ENCODE measurements at regions not wholly inside any gene's neighbourhood (a gene's known extent, or its start where the extent isn't known, plus 50 kb on each side); places are given as distances from the start of the nearest gene placed in this dataset.

- H3K4me1 ChIP-seq (ENCODE audit: control insufficient read depth, insufficient read depth, low read length, poor library complexity, severe bottlenecking): no peaks in the 10 kb centered on the region
- H3K36me3 Mint-ChIP-seq: no peaks in the 10 kb centered on the region
- peaks cover 0 to 4% (median 0%) of the 10 kb centered on the region in 7 donors for H3K9me3 Mint-ChIP-seq
- H3K4me3 ChIP-seq (ENCODE audit: low read depth, low read length): no peak overlapping the region
- H3K4me3 Mint-ChIP-seq: no peak overlapping the region
- H3K36me3 ChIP-seq (ENCODE audit: control insufficient read depth, insufficient read depth, low read length): no peaks in the 10 kb centered on the region
- H3K27me3 Mint-ChIP-seq: no peaks in the 10 kb centered on the region
- no peaks in the 10 kb centered on the region for H3K4me1 Mint-ChIP-seq
- no peaks in the 10 kb centered on the region for H3K27me3 ChIP-seq (ENCODE audit: control insufficient read depth, insufficient read depth, low read length)
- H3K27ac Mint-ChIP-seq: no peak overlapping the region
- H3K27ac ChIP-seq (ENCODE audit: insufficient read depth, low read length, poor library complexity, severe bottlenecking): no peak overlapping the region
- ATAC-seq (ENCODE audit: low read depth in 2 of 2) (no peak), DNase-seq (no peak)
- H3K9me3 ChIP-seq (ENCODE audit: control insufficient read depth in 2 of 2, low read length in 2 of 2): no peaks in the 10 kb centered on the region
Observed at GRCh38 chr12:88334271-88334670, 192.2 kb downstream of the TMTC3 start.

DNA sequence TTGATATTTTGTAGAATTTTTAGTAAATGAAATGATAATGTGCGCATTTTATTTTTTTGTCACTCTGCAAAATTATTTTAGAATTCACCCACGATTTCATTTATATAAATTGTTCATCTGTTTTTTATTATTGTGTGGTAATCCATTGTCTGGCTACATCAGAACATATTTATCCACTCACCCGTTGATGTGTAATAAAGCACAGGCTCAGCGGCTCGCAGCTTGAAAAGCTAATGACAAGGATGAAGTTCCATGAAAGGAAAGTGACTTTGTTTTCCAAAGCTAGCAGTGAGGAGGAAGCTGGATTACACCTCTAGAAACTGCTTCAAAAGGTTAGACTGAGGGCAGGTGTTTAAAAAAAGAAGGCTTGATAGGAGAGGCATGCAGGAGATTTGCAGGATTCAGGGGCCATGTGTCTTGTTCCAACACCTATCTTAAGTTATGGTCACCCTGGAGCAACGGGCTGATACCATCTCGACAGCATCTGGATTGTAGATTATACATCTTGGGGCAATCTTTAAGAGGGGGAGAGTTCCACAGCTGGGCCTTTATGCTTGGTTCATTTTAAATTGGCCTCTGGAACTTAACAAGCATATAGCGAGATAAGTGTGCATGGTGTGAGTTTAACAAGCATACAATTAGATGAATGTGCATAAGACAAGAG lies 194.1 kb downstream of the TMTC3 start:
- Mint-ChIP-seq H3K4me1 (no peaks in the 10 kb centered on the region), H3K27me3 (no peaks in the 10 kb centered on the region), H3K27ac (no peak overlapping the region), H3K4me3 (no peak overlapping the region), H3K9me3 (peaks cover 0 to 4% (median 0%) of the 10 kb centered on the region in 7 donors), H3K36me3 (no peaks in the 10 kb centered on the region)
- Histone ChIP-seq H3K27ac (ENCODE audit: insufficient read depth, low read length, poor library complexity, severe bottlenecking) (no peak overlapping the region), H3K9me3 (ENCODE audit: control insufficient read depth in 2 of 2, low read length in 2 of 2) (no peaks in the 10 kb centered on the region), H3K4me1 (ENCODE audit: control insufficient read depth, insufficient read depth, low read length, poor library complexity, severe bottlenecking) (no peaks in the 10 kb centered on the region), H3K27me3 (ENCODE audit: control insufficient read depth, insufficient read depth, low read length) (no peaks in the 10 kb centered on the region), H3K4me3 (ENCODE audit: low read depth, low read length) (no peak overlapping the region), H3K36me3 (ENCODE audit: control insufficient read depth, insufficient read depth, low read length) (no peaks in the 10 kb centered on the region)
- ATAC-seq (ENCODE audit: low read depth in 2 of 2) (no peak), DNase-seq (no peak)

DNA sequence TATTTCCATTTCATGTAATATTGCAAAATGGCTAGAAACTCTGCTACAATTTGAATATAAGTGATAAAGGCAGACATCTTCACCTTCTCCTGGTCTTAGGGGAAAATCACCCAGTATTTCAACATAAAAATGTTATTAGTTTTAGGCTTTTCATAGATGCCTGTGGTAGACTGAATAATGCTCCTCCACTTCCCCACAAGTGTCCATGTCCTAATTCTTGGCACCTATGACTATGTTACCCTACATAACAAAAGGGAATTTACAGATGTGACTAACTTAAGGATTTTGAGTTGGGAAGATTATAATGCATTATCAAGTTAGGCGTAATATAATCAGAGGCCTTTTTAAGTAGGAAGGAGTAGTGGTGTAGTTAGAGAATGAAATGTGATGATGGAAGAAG lies 196.4 kb downstream of the TMTC3 start:
- H3K4me3 Mint-ChIP-seq: no peak overlapping the region
- H3K9me3 Mint-ChIP-seq: peaks cover 0 to 3% (median 0%) of the 10 kb centered on the region in 7 donors
- no peaks in the 10 kb centered on the region for H3K27me3 Mint-ChIP-seq
- H3K4me1 Mint-ChIP-seq: no peaks in the 10 kb centered on the region
- no peak overlapping the region for H3K27ac Mint-ChIP-seq
- no peak for DNase-seq
- Histone ChIP-seq H3K9me3 (ENCODE audit: control insufficient read depth in 2 of 2, low read length in 2 of 2) (no peaks in the 10 kb centered on the region), H3K4me3 (ENCODE audit: low read depth, low read length) (no peak overlapping the region), H3K36me3 (ENCODE audit: control insufficient read depth, insufficient read depth, low read length) (no peaks in the 10 kb centered on the region), H3K27ac (ENCODE audit: insufficient read depth, low read length, poor library complexity, severe bottlenecking) (no peak overlapping the region), H3K4me1 (ENCODE audit: control insufficient read depth, insufficient read depth, low read length, poor library complexity, severe bottlenecking) (no peaks in the 10 kb centered on the region), H3K27me3 (ENCODE audit: control insufficient read depth, insufficient read depth, low read length) (no peaks in the 10 kb centered on the region)
- ATAC-seq (ENCODE audit: low read depth in 2 of 2): no peak
- H3K36me3 Mint-ChIP-seq: no peaks in the 10 kb centered on the region

GRCh38 chr12:88339254-88339949 lies 197.3 kb downstream of the TMTC3 start:
- no peak overlapping the region for H3K4me3 Mint-ChIP-seq
- DNase-seq (no peak), ATAC-seq (ENCODE audit: low read depth in 2 of 2) (no peak)
- H3K9me3 Mint-ChIP-seq: peaks cover 0 to 3% (median 0%) of the 10 kb centered on the region in 7 donors
- Histone ChIP-seq H3K4me1 (ENCODE audit: control insufficient read depth, insufficient read depth, low read length, poor library complexity, severe bottlenecking) (no peaks in the 10 kb centered on the region), H3K27ac (ENCODE audit: insufficient read depth, low read length, poor library complexity, severe bottlenecking) (no peak overlapping the region), H3K36me3 (ENCODE audit: control insufficient read depth, insufficient read depth, low read length) (no peaks in the 10 kb centered on the region), H3K4me3 (ENCODE audit: low read depth, low read length) (no peak overlapping the region), H3K9me3 (ENCODE audit: control insufficient read depth in 2 of 2, low read length in 2 of 2) (no peaks in the 10 kb centered on the region), H3K27me3 (ENCODE audit: control insufficient read depth, insufficient read depth, low read length) (no peaks in the 10 kb centered on the region)
- no peak overlapping the region for H3K27ac Mint-ChIP-seq
- no peaks in the 10 kb centered on the region for H3K4me1 Mint-ChIP-seq
- no peaks in the 10 kb centered on the region for H3K36me3 Mint-ChIP-seq
- H3K27me3 Mint-ChIP-seq: no peaks in the 10 kb centered on the region

GRCh38 chr12:88339966-88340365 lies 197.9 kb downstream of the TMTC3 start:
- H3K27ac ChIP-seq (ENCODE audit: insufficient read depth, low read length, poor library complexity, severe bottlenecking): no peak overlapping the region
- H3K4me1 ChIP-seq (ENCODE audit: control insufficient read depth, insufficient read depth, low read length, poor library complexity, severe bottlenecking): no peaks in the 10 kb centered on the region
- Mint-ChIP-seq H3K4me3 (no peak overlapping the region), H3K36me3 (no peaks in the 10 kb centered on the region), H3K27me3 (no peaks in the 10 kb centered on the region), H3K9me3 (peaks cover 0 to 3% (median 0%) of the 10 kb centered on the region in 7 donors), H3K4me1 (no peaks in the 10 kb centered on the region), H3K27ac (no peak overlapping the region)
- no peak for ATAC-seq (ENCODE audit: low read depth in 2 of 2)
- no peak for DNase-seq
- H3K4me3 ChIP-seq (ENCODE audit: low read depth, low read length): no peak overlapping the region
- no peaks in the 10 kb centered on the region for H3K9me3 ChIP-seq (ENCODE audit: control insufficient read depth in 2 of 2, low read length in 2 of 2)
- no peaks in the 10 kb centered on the region for H3K36me3 ChIP-seq (ENCODE audit: control insufficient read depth, insufficient read depth, low read length)
- H3K27me3 ChIP-seq (ENCODE audit: control insufficient read depth, insufficient read depth, low read length): no peaks in the 10 kb centered on the region

DNA sequence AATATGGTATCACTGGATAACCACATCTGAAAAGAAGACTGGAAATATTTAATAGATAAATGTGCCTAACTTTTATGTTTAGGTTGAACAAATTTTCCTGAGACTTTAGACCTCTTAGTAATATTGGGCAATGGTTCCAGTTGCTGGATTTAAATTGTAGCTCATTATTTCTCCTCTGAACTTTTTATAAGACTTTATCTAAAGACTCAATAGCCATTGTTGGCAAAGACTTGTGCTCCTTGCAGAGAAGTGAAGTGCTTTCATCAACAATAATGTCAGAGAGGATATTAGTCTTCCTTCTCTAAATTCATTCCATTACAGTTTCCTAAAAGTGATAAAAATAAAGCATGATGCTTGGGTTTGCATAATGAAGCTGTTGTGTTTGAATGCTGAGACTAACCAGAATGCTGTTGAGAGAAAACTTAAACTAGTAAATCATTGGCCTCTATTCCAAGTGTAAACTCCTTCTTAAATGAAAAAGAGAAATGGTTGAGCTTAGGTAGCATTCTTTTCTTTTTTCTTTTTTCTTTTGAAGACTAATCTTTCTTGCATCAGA lies 200.2 kb downstream of the TMTC3 start:
- ATAC-seq (ENCODE audit: low read depth in 2 of 2) (no peak), DNase-seq (no peak)
- no peaks in the 10 kb centered on the region for H3K36me3 Mint-ChIP-seq
- no peaks in the 10 kb centered on the region for H3K9me3 ChIP-seq (ENCODE audit: control insufficient read depth in 2 of 2, low read length in 2 of 2)
- H3K4me1 ChIP-seq (ENCODE audit: control insufficient read depth, insufficient read depth, low read length, poor library complexity, severe bottlenecking): no peaks in the 10 kb centered on the region
- no peak overlapping the region for H3K4me3 Mint-ChIP-seq
- H3K27me3 Mint-ChIP-seq: no peaks in the 10 kb centered on the region
- H3K36me3 ChIP-seq (ENCODE audit: control insufficient read depth, insufficient read depth, low read length): no peaks in the 10 kb centered on the region
- H3K27ac Mint-ChIP-seq: no peak overlapping the region
- no peak overlapping the region for H3K27ac ChIP-seq (ENCODE audit: insufficient read depth, low read length, poor library complexity, severe bottlenecking)
- no peak overlapping the region for H3K4me3 ChIP-seq (ENCODE audit: low read depth, low read length)
- H3K9me3 Mint-ChIP-seq: peaks cover 0 to 9% (median 0%) of the 10 kb centered on the region in 7 donors
- no peaks in the 10 kb centered on the region for H3K4me1 Mint-ChIP-seq
- H3K27me3 ChIP-seq (ENCODE audit: control insufficient read depth, insufficient read depth, low read length): no peaks in the 10 kb centered on the region

GRCh38 chr12:88351146-88351545 lies 209.0 kb downstream of the TMTC3 start:
- no peaks in the 10 kb centered on the region for H3K36me3 ChIP-seq (ENCODE audit: control insufficient read depth, insufficient read depth, low read length)
- no peaks in the 10 kb centered on the region for H3K27me3 Mint-ChIP-seq

GRCh38 chr12:88354691-88355090 lies 212.6 kb downstream of the TMTC3 start:
- Histone ChIP-seq H3K9me3 (ENCODE audit: control insufficient read depth in 2 of 2, low read length in 2 of 2) (no peaks in the 10 kb centered on the region), H3K4me1 (ENCODE audit: control insufficient read depth, insufficient read depth, low read length, poor library complexity, severe bottlenecking) (no peaks in the 10 kb centered on the region), H3K4me3 (ENCODE audit: low read depth, low read length) (no peak overlapping the region), H3K36me3 (ENCODE audit: control insufficient read depth, insufficient read depth, low read length) (no peaks in the 10 kb centered on the region), H3K27me3 (ENCODE audit: control insufficient read depth, insufficient read depth, low read length) (no peaks in the 10 kb centered on the region), H3K27ac (ENCODE audit: insufficient read depth, low read length, poor library complexity, severe bottlenecking) (no peak overlapping the region)
- Mint-ChIP-seq H3K4me1 (no peaks in the 10 kb centered on the region), H3K27ac (no peak overlapping the region), H3K9me3 (peaks cover 0 to 10% (median 0%) of the 10 kb centered on the region in 7 donors), H3K36me3 (no peaks in the 10 kb centered on the region), H3K4me3 (no peak overlapping the region), H3K27me3 (no peaks in the 10 kb centered on the region)
- no peak for DNase-seq
- no peak for ATAC-seq (ENCODE audit: low read depth in 2 of 2)

More at GRCh38 chr12:88351146-88351545, 209.0 kb downstream of the TMTC3 start:
- Mint-ChIP-seq H3K4me3 (no peak overlapping the region), H3K36me3 (no peaks in the 10 kb centered on the region), H3K27ac (no peak overlapping the region), H3K4me1 (no peaks in the 10 kb centered on the region), H3K9me3 (peaks cover 0 to 6% (median 1%) of the 10 kb centered on the region in 7 donors)
- no peak overlapping the region for H3K4me3 ChIP-seq (ENCODE audit: low read depth, low read length)
- H3K27me3 ChIP-seq (ENCODE audit: control insufficient read depth, insufficient read depth, low read length): no peaks in the 10 kb centered on the region
- no peaks in the 10 kb centered on the region for H3K4me1 ChIP-seq (ENCODE audit: control insufficient read depth, insufficient read depth, low read length, poor library complexity, severe bottlenecking)
- DNase-seq (no peak), ATAC-seq (ENCODE audit: low read depth in 2 of 2) (no peak)
- no peak overlapping the region for H3K27ac ChIP-seq (ENCODE audit: insufficient read depth, low read length, poor library complexity, severe bottlenecking)
- no peaks in the 10 kb centered on the region for H3K9me3 ChIP-seq (ENCODE audit: control insufficient read depth in 2 of 2, low read length in 2 of 2)
